ENCODE measurements at regions not wholly inside any gene's neighbourhood (a gene's known extent, or its start where the extent isn't known, plus 50 kb on each side); places are given as distances from the start of the nearest gene placed in this dataset.

DNA sequence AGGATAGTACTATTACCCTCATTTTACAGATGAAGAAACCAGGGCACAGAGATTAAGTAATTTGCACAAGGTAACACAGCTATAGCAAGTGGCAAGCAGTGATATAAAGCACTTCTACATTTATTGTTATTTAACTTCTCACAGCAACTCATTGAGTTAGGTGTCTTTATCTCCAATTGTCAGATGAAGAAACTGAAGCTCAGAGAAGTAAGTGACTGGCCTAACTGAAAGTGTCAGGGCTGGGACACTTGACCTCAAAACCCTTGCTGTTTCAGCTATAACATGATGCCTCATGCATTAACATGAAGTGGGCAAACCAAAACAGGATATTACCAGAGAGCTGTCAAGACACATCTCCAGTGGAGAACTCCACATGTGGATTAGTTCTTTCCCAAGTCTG is 65.8 kb upstream of the LEKR1 start:
- Histone ChIP-seq H3K27ac (no peak overlapping the region), H2AFZ (replicated peaks) (no peak overlapping the region), H3K4me1 (peaks cover 13% of the 10 kb centered on the region), H3K79me2 (ENCODE audit: low read depth) (no peaks in the 10 kb centered on the region), H3K4me3 (no peak overlapping the region), H4K20me1 (ENCODE audit: low read depth) (no peaks in the 10 kb centered on the region), H3K9ac (no peak overlapping the region), H3K36me3 (no peaks in the 10 kb centered on the region), H3F3A (ENCODE audit: low read depth) (peaks cover 23% of the 10 kb centered on the region), H3K9me3 (ENCODE audit: low read depth) (no peaks in the 10 kb centered on the region), H3K4me2 (peak overlapping the region; percentile 50), H3K27me3 (no peaks in the 10 kb centered on the region)
- Mint-ChIP-seq H3K27ac (peak overlapping the region; percentile 43), H3K27me3 (ENCODE audit: insufficient read depth, low read depth) (no peaks in the 10 kb centered on the region), H3K9me3 (peaks cover 14% of the 10 kb centered on the region), H3K36me3 (no peaks in the 10 kb centered on the region), H3K4me1 (peaks cover 35% of the 10 kb centered on the region), H3K4me3 (no peak overlapping the region)
- DNase-seq (ENCODE audit: low spot score), result no peak
- TF ChIP-seq EZH2 (IDR thresholded peaks at IDR 0.05), result no peak

DNA sequence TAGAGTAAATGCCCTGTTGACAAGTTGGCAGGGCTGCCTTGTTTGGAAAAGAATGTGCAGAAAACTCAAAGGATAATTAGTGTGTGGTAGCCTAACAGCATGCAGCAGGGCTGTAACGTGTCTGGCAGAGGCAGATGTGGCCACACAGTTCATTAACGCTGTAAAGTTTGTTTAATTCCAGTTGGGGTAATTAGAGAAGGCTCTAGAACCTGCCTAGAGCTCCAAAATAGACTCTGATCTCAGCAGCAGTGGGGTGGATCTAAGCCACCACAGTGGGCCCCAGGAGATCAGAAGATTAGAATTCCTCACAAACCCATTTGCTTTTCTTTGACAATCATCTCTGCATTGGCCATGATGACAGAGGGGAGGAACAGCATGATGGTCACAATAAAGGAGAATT is 65.1 kb upstream of the LEKR1 start:
- H3K9me3 ChIP-seq (ENCODE audit: low read depth), result no peaks in the 10 kb centered on the region
- no peak overlapping the region for H3K4me3 ChIP-seq
- H3K4me1 Mint-ChIP-seq, result peaks cover 35% of the 10 kb centered on the region
- H3K27me3 Mint-ChIP-seq (ENCODE audit: insufficient read depth, low read depth), result no peaks in the 10 kb centered on the region
- no peaks in the 10 kb centered on the region for H4K20me1 ChIP-seq (ENCODE audit: low read depth)
- H3K27ac Mint-ChIP-seq, result peak overlapping the region; percentile 80
- H3K4me3 Mint-ChIP-seq, result no peak overlapping the region
- H3K27ac ChIP-seq, result peak overlapping the region; percentile 57
- no peaks in the 10 kb centered on the region for H3K36me3 Mint-ChIP-seq
- DNase-seq (ENCODE audit: low spot score), result peak; percentile 52
- H3K4me1 ChIP-seq, result peaks cover 13% of the 10 kb centered on the region
- H3K79me2 ChIP-seq (ENCODE audit: low read depth), result no peaks in the 10 kb centered on the region
- peak overlapping the region; percentile 50 for H3K4me2 ChIP-seq
- TF ChIP-seq EZH2phosphoT487 (IDR thresholded peaks at IDR 0.05) (no peak), EZH2 (IDR thresholded peaks at IDR 0.05) (no peak)
- TF ChIP-seq, protein P1, sequence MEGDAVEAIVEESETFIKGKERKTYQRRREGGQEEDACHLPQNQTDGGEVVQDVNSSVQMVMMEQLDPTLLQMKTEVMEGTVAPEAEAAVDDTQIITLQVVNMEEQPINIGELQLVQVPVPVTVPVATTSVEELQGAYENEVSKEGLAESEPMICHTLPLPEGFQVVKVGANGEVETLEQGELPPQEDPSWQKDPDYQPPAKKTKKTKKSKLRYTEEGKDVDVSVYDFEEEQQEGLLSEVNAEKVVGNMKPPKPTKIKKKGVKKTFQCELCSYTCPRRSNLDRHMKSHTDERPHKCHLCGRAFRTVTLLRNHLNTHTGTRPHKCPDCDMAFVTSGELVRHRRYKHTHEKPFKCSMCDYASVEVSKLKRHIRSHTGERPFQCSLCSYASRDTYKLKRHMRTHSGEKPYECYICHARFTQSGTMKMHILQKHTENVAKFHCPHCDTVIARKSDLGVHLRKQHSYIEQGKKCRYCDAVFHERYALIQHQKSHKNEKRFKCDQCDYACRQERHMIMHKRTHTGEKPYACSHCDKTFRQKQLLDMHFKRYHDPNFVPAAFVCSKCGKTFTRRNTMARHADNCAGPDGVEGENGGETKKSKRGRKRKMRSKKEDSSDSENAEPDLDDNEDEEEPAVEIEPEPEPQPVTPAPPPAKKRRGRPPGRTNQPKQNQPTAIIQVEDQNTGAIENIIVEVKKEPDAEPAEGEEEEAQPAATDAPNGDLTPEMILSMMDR (IDR thresholded peaks at IDR 0.05), result no peak
- H3K27me3 ChIP-seq, result no peaks in the 10 kb centered on the region
- H3F3A ChIP-seq (ENCODE audit: low read depth), result peaks cover 23% of the 10 kb centered on the region
- H2AFZ ChIP-seq (replicated peaks), result no peak overlapping the region
- H3K36me3 ChIP-seq, result no peaks in the 10 kb centered on the region
- H3K9ac ChIP-seq, result no peak overlapping the region
- H3K9me3 Mint-ChIP-seq, result peaks cover 14% of the 10 kb centered on the region

DNA sequence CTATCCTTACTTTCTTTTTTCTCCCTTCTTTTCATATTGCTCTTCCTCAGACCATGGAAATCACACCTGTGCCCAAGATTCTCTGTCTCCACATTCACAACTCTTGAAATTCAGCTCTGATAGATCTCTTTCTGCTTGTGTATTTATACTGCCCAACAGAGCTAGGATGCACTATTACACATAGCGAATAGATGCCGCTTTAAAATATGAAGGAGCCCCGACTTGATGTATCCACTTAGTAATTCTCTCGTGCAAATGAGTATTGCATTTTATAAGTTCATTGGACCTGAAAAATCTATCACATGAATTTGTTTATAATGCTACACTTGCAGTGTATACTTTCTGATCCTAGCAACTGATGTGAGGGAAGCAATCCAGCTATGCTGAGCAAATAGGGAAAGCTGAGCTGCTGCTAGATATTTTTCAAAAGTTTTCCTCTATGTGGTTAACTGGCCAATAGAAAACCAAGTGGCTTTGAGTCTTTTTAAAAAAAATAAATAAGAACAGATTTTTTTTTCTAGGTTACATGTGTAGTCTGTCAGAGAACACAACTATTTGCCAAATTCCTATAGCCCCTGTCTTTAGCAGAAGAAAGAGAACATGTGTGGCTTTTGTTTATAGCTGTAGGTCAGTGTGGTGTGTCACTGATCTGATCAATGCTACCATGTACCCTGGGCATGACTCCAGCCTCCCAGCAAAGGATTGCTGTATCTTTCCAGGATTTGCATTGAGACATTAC is 64.3 kb upstream of the LEKR1 start:
- H3K4me3 ChIP-seq, result no peak overlapping the region
- Mint-ChIP-seq H3K4me3 (no peak overlapping the region), H3K4me1 (peaks cover 35% of the 10 kb centered on the region), H3K27me3 (ENCODE audit: insufficient read depth, low read depth) (no peaks in the 10 kb centered on the region), H3K27ac (no peak overlapping the region), H3K9me3 (peaks cover 12% of the 10 kb centered on the region), H3K36me3 (no peaks in the 10 kb centered on the region)
- no peaks in the 10 kb centered on the region for H3K27me3 ChIP-seq
- H3K4me1 ChIP-seq, result peaks cover 13% of the 10 kb centered on the region
- peaks cover 23% of the 10 kb centered on the region for H3F3A ChIP-seq (ENCODE audit: low read depth)
- H3K4me2 ChIP-seq, result no peak overlapping the region
- H3K36me3 ChIP-seq, result no peaks in the 10 kb centered on the region
- no peak overlapping the region for H3K9ac ChIP-seq
- no peaks in the 10 kb centered on the region for H3K9me3 ChIP-seq (ENCODE audit: low read depth)
- H2AFZ ChIP-seq (replicated peaks), result no peak overlapping the region
- no peaks in the 10 kb centered on the region for H4K20me1 ChIP-seq (ENCODE audit: low read depth)
- no peaks in the 10 kb centered on the region for H3K79me2 ChIP-seq (ENCODE audit: low read depth)
- TF ChIP-seq, protein P1 (IDR thresholded peaks at IDR 0.05), result no peak
- no peak for TF ChIP-seq EZH2 (IDR thresholded peaks at IDR 0.05)
- no peak for TF ChIP-seq EZH2phosphoT487 (IDR thresholded peaks at IDR 0.05)
- no peak for DNase-seq (ENCODE audit: low spot score)
- H3K27ac ChIP-seq, result no peak overlapping the region

DNA sequence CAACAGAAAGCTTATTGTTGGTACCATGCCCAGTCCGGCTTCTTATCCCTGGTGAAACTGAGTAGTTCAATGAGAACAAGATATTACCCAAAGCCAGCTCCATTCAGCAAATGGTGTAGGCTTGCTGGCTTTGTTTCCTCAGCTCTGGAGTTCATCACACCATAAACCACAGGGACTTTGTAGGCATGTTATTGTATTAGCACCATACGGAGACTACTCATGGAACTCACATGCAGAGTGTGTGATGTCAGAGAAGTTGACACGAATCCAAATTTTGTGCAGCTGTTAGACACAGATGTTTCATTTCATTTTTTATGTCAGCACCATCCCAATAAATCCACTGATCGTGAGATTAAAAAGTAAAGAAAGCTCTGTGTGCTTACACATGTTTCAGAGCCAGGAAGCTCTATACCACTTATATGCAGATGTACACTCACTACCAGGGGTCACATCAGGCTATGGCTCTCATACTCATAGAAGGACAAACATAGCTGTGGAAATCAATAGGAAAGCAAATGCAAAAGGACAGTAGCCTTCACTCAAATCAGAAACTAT is 63.4 kb upstream of the LEKR1 start:
- H3K4me3 Mint-ChIP-seq, result no peak overlapping the region
- Histone ChIP-seq H3F3A (ENCODE audit: low read depth) (peaks cover 23% of the 10 kb centered on the region), H3K9me3 (ENCODE audit: low read depth) (no peaks in the 10 kb centered on the region), H3K4me3 (no peak overlapping the region), H3K27me3 (no peaks in the 10 kb centered on the region), H3K79me2 (ENCODE audit: low read depth) (no peaks in the 10 kb centered on the region), H3K27ac (no peak overlapping the region), H3K9ac (no peak overlapping the region), H4K20me1 (ENCODE audit: low read depth) (no peaks in the 10 kb centered on the region), H2AFZ (replicated peaks) (no peak overlapping the region), H3K4me1 (peaks cover 13% of the 10 kb centered on the region), H3K36me3 (no peaks in the 10 kb centered on the region), H3K4me2 (no peak overlapping the region)
- H3K36me3 Mint-ChIP-seq, result no peaks in the 10 kb centered on the region
- no peak for DNase-seq (ENCODE audit: low spot score)
- peaks cover 35% of the 10 kb centered on the region for H3K4me1 Mint-ChIP-seq
- H3K9me3 Mint-ChIP-seq, result peaks cover 5% of the 10 kb centered on the region
- H3K27ac Mint-ChIP-seq, result peak overlapping the region; percentile 71
- no peak for TF ChIP-seq EZH2phosphoT487 (IDR thresholded peaks at IDR 0.05)
- TF ChIP-seq, protein P1 (IDR thresholded peaks at IDR 0.05), result no peak
- H3K27me3 Mint-ChIP-seq (ENCODE audit: insufficient read depth, low read depth), result no peaks in the 10 kb centered on the region

All from neural progenitor cell (in vitro differentiated cells).